ENCODE measurements at regions not wholly inside any gene's neighbourhood (a gene's known extent, or its start where the extent isn't known, plus 50 kb on each side); places are given as distances from the start of the nearest gene placed in this dataset.

DNA sequence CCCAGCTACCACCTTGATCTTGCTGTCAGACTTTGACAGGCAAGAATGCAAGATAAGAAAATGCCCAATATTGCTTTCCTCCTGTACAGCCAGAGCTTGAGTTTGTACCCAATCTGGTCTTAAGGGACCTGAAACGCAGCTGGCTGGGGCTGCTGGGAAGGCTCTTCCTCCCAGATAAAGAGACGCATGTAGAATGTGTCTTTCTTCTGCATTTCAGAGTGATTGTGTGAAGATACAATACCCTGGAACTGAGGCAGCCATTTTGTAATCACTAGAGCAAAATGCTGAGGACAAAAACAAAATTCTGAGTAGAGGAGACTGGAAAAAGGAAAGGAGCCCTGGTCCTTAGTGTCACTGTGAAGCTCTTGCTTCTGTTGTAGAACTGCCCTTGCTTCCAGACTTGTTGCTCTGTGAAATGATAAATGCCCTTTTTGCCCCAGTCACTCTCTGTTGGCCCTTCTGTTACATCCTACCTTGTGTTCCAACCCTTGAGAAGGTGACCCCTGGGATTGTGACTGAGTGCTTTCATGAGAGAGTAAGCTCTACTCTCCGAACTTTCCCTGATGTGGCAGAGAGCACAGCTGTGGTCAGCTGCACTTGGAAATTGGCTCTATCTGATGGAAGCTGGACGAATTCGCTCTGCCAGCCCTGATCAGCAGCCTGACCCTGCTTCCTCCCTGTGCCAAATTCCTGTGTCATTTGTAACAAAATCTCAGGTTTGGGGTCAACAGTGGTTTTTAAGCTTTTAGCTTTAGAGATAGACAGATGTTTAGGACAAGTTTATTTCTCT is 137.4 kb upstream of the RBMS1 start:
- no peaks in the 10 kb centered on the region for H3K36me3 ChIP-seq (ENCODE audit: control insufficient read depth in 3 of 3, insufficient read depth in 2 of 3, low read depth in 1 of 3, low read length in 3 of 3)
- no peak overlapping the region for H3K27ac ChIP-seq (ENCODE audit: low read depth in 1 of 3, low read length in 2 of 3)
- peaks cover 0 to 6% (median 0%) of the 10 kb centered on the region in 3 donors for H3K4me1 ChIP-seq (ENCODE audit: control insufficient read depth in 3 of 3, insufficient read depth in 2 of 3, low read depth in 1 of 3, low read length in 2 of 3)
- no peaks in the 10 kb centered on the region for H3K9me3 ChIP-seq (ENCODE audit: control insufficient read depth in 2 of 2, insufficient read depth in 1 of 2, low read depth in 1 of 2, low read length in 1 of 2)
- DNase-seq: no peak
- FAIRE-seq: no peak
- 69 to 83% (median 79%) methylated on average over 5 of the region's 5 CpGs for WGBS, 3 donors
- H3K27me3 ChIP-seq (ENCODE audit: control insufficient read depth in 3 of 3, insufficient read depth in 3 of 3, low read length in 3 of 3): no peaks in the 10 kb centered on the region
- H3K4me3 ChIP-seq (ENCODE audit: low read depth in 1 of 3, low read length in 3 of 3): no peak overlapping the region

DNA sequence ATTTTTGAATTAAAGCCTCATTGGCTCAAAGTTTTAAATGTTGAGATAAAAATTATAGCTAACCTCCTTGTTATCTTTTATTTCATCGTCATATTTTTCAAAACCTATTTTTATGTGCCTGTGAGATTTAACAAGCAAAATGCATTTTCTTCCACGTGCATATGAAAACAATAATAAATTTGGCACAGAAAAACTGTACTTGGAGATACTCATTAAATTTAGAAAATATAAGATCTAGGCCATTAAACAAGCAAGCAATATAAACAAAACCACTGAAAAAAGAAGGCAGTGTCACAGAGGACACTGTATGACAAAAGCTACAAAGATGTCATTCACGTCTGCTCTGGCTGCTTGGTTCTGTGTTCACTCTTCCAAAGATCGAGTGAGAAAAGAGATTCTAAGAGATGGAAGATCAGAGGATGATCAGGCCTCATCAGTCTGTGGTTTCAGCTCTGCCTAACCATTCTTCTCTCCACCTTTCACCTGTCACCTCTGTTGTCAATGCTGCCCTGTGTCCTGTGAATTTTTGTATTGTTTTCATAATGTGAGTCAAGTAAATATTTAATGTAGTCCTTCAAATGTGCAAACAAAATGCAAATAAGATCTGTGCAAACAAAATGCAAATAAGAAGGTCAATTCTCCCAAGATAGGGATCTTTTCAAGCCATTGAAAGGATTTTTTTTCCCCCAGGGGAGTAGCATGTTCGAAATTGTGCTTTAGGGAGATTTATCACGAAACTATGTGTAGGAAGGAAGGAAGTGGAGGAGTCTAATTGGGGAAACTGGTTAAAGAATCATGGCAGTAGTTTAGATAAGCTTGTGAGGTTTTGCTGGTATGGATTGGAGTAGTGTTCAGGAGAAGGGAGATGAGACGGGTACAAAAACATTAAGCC is 138.7 kb upstream of the RBMS1 start:
- Histone ChIP-seq H3K27me3 (ENCODE audit: control insufficient read depth in 3 of 3, insufficient read depth in 3 of 3, low read length in 3 of 3) (no peaks in the 10 kb centered on the region), H3K9me3 (ENCODE audit: control insufficient read depth in 2 of 2, insufficient read depth in 1 of 2, low read depth in 1 of 2, low read length in 1 of 2) (no peaks in the 10 kb centered on the region), H3K27ac (ENCODE audit: low read depth in 1 of 3, low read length in 2 of 3) (no peak overlapping the region), H3K4me1 (ENCODE audit: control insufficient read depth in 3 of 3, insufficient read depth in 2 of 3, low read depth in 1 of 3, low read length in 2 of 3) (peaks cover 0 to 6% (median 0%) of the 10 kb centered on the region in 3 donors), H3K36me3 (ENCODE audit: control insufficient read depth in 3 of 3, insufficient read depth in 2 of 3, low read depth in 1 of 3, low read length in 3 of 3) (no peaks in the 10 kb centered on the region), H3K4me3 (ENCODE audit: low read depth in 1 of 3, low read length in 3 of 3) (no peak overlapping the region)
- DNase-seq (no peak), FAIRE-seq (no peak)
- 69 to 78% (median 76%) methylated on average over 7 of the region's 7 CpGs for WGBS, 3 donors

DNA sequence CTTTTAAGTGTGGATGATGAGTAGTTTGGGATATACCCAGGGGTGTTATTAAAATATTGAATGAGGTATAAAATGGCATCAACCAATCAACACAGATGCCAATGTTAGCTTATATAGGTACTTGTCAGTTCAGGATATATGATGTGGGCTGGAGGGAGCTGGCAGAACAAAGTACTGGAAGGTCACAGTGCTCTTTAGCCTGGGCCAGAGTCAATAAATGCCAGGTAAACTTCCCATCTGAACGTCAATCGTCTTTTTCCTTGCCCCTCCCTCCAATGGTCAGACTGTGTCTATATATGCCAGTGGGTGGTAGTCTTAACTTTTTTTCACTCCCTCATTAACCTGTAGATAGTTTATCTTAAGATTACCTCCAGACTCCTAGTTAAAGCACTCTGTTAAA is 140.8 kb upstream of the RBMS1 start:
- H3K27ac ChIP-seq (ENCODE audit: low read depth in 1 of 3, low read length in 2 of 3): no peak overlapping the region
- no peaks in the 10 kb centered on the region for H3K36me3 ChIP-seq (ENCODE audit: control insufficient read depth in 3 of 3, insufficient read depth in 2 of 3, low read depth in 1 of 3, low read length in 3 of 3)
- H3K9me3 ChIP-seq (ENCODE audit: control insufficient read depth in 2 of 2, insufficient read depth in 1 of 2, low read depth in 1 of 2, low read length in 1 of 2): no peaks in the 10 kb centered on the region
- no peak overlapping the region for H3K4me3 ChIP-seq (ENCODE audit: low read depth in 1 of 3, low read length in 3 of 3)
- H3K27me3 ChIP-seq (ENCODE audit: control insufficient read depth in 3 of 3, insufficient read depth in 3 of 3, low read length in 3 of 3): no peaks in the 10 kb centered on the region
- peaks cover 0 to 6% (median 0%) of the 10 kb centered on the region in 3 donors for H3K4me1 ChIP-seq (ENCODE audit: control insufficient read depth in 3 of 3, insufficient read depth in 2 of 3, low read depth in 1 of 3, low read length in 2 of 3)
- 24 to 68% (median 33%) methylated on average over 2 of the region's 2 CpGs for WGBS, 3 donors
- no peak for DNase-seq
- no peak for FAIRE-seq

DNA sequence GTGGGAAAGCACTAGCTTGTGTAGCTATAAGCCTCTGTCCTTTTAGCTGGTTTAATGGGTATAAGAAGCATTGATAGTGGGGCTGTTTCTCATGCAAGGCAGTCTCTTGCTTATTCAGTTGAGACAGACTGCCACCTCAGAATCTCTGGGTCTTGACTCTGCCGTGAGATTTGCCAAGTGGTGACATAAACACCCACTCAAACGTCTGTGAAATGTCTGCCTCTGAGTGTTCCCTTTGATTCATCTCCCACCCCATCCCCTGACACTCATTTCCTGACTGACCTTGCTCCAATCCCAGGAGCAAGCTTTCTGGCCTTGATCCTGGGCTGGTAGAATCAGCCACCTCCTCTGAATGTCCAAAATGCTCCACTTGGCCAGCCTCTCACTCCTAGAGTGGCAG is 141.9 kb upstream of the RBMS1 start:
- no peak overlapping the region for H3K4me3 ChIP-seq (ENCODE audit: low read depth in 1 of 3, low read length in 3 of 3)
- no peaks in the 10 kb centered on the region for H3K27me3 ChIP-seq (ENCODE audit: control insufficient read depth in 3 of 3, insufficient read depth in 3 of 3, low read length in 3 of 3)
- peaks cover 0 to 6% (median 0%) of the 10 kb centered on the region in 3 donors for H3K4me1 ChIP-seq (ENCODE audit: control insufficient read depth in 3 of 3, insufficient read depth in 2 of 3, low read depth in 1 of 3, low read length in 2 of 3)
- DNase-seq (no peak), FAIRE-seq (no peak)
- H3K36me3 ChIP-seq (ENCODE audit: control insufficient read depth in 3 of 3, insufficient read depth in 2 of 3, low read depth in 1 of 3, low read length in 3 of 3): no peaks in the 10 kb centered on the region
- no peaks in the 10 kb centered on the region for H3K9me3 ChIP-seq (ENCODE audit: control insufficient read depth in 2 of 2, insufficient read depth in 1 of 2, low read depth in 1 of 2, low read length in 1 of 2)
- H3K27ac ChIP-seq (ENCODE audit: low read depth in 1 of 3, low read length in 2 of 3): peak overlapping the region in 1 of 3 donors; percentile 32
- WGBS, 3 donors: 13 to 14% (median 14%) methylated on average over 2 of the region's 2 CpGs

DNA sequence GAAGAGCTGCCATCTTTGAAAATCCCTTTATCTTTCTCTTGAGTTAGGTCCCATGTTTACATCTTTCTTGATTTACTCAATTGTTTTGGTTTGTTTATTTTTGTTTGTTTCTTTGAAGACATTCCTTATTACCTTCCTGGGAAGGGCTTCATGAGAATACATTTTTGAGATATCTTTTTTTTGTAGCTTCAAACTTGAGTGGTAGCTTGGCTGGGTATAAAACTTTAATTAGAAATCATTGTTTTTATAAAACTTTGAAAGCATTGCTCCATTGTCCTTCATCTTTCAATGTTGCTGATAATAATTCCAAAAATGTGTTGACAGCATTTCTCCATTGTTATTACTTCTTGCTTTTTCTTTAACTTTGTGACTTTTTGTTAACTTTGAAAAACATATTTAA is 145.9 kb upstream of the RBMS1 start:
- H3K4me1 ChIP-seq (ENCODE audit: control insufficient read depth in 3 of 3, insufficient read depth in 2 of 3, low read depth in 1 of 3, low read length in 2 of 3): peaks cover 0 to 6% (median 0%) of the 10 kb centered on the region in 3 donors
- no peak for DNase-seq
- no peaks in the 10 kb centered on the region for H3K27me3 ChIP-seq (ENCODE audit: control insufficient read depth in 3 of 3, insufficient read depth in 3 of 3, low read length in 3 of 3)
- no peaks in the 10 kb centered on the region for H3K36me3 ChIP-seq (ENCODE audit: control insufficient read depth in 3 of 3, insufficient read depth in 2 of 3, low read depth in 1 of 3, low read length in 3 of 3)
- no peak for FAIRE-seq
- no peak overlapping the region for H3K4me3 ChIP-seq (ENCODE audit: low read depth in 1 of 3, low read length in 3 of 3)
- no peak overlapping the region for H3K27ac ChIP-seq (ENCODE audit: low read depth in 1 of 3, low read length in 2 of 3)
- H3K9me3 ChIP-seq (ENCODE audit: control insufficient read depth in 2 of 2, insufficient read depth in 1 of 2, low read depth in 1 of 2, low read length in 1 of 2): no peaks in the 10 kb centered on the region

DNA sequence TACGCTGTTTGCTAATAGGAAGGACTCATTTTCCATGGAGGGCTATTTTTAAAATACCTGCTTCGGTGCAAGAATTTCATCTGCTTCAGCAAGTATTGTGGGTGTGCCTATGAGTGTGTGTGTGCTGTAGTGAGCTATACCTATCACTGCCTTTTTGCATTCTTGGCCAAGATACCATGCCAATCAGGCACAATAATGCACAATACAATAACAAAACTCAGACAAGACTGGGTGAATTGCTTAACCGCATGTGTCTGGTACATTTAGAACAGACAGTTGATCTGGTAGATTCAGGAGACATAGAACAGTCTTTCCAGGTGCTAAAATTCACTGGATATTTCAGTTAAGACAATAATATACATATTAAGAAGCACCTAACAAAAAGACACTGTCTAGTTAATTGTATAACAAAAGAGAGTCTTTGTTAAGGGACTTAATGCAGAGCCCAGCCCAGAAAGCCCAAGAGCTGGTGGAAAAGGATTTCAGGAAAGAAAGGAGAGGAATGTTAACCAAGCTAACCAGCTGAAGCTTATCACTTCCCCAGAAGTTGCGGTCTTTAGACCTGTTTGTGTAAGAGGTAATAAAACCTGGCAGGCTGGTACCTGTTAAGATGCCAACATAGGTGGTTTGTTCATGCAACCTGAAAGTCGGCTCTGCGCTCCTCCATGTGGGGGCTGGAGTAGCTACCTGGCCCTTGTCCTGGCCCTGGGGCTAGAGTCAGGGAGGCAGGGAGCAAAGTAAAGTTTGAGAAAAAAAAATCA is 153.3 kb upstream of the RBMS1 start:
- peaks cover 0 to 5% (median 3%) of the 10 kb centered on the region in 3 donors for H3K4me1 ChIP-seq (ENCODE audit: control insufficient read depth in 3 of 3, insufficient read depth in 2 of 3, low read depth in 1 of 3, low read length in 2 of 3)
- FAIRE-seq (no peak), DNase-seq (peak; percentile 15 to 73)
- no peaks in the 10 kb centered on the region for H3K9me3 ChIP-seq (ENCODE audit: control insufficient read depth in 2 of 2, insufficient read depth in 1 of 2, low read depth in 1 of 2, low read length in 1 of 2)
- H3K27ac ChIP-seq (ENCODE audit: low read depth in 1 of 3, low read length in 2 of 3): no peak overlapping the region
- H3K27me3 ChIP-seq (ENCODE audit: control insufficient read depth in 3 of 3, insufficient read depth in 3 of 3, low read length in 3 of 3): no peaks in the 10 kb centered on the region
- WGBS, 3 donors: 25 to 55% (median 38%) methylated on average over 6 of the region's 6 CpGs
- no peaks in the 10 kb centered on the region for H3K36me3 ChIP-seq (ENCODE audit: control insufficient read depth in 3 of 3, insufficient read depth in 2 of 3, low read depth in 1 of 3, low read length in 3 of 3)
- H3K4me3 ChIP-seq (ENCODE audit: low read depth in 1 of 3, low read length in 3 of 3): no peak overlapping the region

DNA sequence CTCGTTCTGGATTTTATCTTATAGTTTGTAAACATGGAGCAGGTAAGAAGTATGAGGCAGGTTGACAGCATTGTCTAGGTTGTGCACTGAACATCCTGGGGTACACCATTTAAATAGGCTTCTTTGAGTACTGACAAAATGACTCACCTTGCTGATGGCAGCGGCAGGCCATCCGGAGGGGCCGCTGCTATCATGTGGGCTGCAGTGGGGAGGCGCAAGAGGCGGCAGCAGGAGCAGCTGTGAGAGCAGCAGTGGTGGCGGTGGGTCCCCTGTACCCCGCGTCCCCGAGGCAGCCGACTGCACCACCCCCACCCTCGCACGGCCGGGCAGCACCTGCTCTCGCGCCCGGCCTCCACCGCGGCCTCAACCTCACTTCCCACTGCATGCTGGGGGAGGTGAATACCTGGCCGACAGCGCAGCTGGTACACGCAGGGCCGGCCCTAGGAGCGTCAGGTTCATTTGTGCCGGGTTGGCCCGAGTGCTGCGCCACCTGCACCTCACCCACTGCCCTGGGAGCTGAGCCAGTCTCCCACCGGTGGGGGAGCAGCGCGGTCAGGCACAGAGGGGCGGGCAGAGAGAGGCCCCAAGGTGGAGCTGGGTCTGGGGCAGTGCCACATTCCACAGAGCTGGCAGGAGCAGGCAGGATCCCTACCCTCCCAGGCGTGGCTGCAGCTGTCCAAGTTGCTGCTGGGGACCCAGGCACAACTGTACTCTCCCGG is 154.5 kb upstream of the RBMS1 start:
- no peak overlapping the region for H3K27ac ChIP-seq (ENCODE audit: low read depth in 1 of 3, low read length in 2 of 3)
- FAIRE-seq (no peak), DNase-seq (peak; percentile 12 to 27)
- 29 to 77% (median 37%) methylated on average over 32 to 33 of the region's 33 CpGs for WGBS, 3 donors
- no peaks in the 10 kb centered on the region for H3K9me3 ChIP-seq (ENCODE audit: control insufficient read depth in 2 of 2, insufficient read depth in 1 of 2, low read depth in 1 of 2, low read length in 1 of 2)
- H3K36me3 ChIP-seq (ENCODE audit: control insufficient read depth in 3 of 3, insufficient read depth in 2 of 3, low read depth in 1 of 3, low read length in 3 of 3): no peaks in the 10 kb centered on the region
- no peaks in the 10 kb centered on the region for H3K27me3 ChIP-seq (ENCODE audit: control insufficient read depth in 3 of 3, insufficient read depth in 3 of 3, low read length in 3 of 3)
- no peak overlapping the region for H3K4me3 ChIP-seq (ENCODE audit: low read depth in 1 of 3, low read length in 3 of 3)
- H3K4me1 ChIP-seq (ENCODE audit: control insufficient read depth in 3 of 3, insufficient read depth in 2 of 3, low read depth in 1 of 3, low read length in 2 of 3): peaks cover 0 to 5% (median 3%) of the 10 kb centered on the region in 3 donors

DNA sequence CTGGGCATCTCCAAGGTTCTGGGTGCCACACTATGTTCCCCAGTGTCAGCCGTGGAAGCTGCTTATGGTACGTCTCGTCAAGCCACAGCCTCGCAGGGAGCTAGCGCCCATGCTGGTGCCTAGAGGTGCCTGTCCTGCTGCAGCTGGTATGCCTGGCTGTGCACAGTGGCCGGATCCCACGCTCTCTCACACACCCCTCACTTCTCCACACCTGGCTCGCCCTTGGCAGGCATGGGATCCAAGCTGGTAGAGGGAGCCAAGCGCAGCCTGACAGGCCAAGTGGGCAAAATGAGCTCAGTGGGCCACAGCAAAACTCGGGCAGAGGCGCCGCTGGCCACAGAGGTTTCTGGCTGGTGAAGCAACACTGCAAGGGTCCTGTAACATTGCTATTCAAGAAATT is 156.1 kb upstream of the RBMS1 start:
- no peak overlapping the region for H3K27ac ChIP-seq (ENCODE audit: low read depth in 1 of 3, low read length in 2 of 3)
- DNase-seq (no peak), FAIRE-seq (no peak)
- H3K36me3 ChIP-seq (ENCODE audit: control insufficient read depth in 3 of 3, insufficient read depth in 2 of 3, low read depth in 1 of 3, low read length in 3 of 3): no peaks in the 10 kb centered on the region
- WGBS, 3 donors: 96 to 97% (median 96%) methylated on average over 12 of the region's 12 CpGs
- no peak overlapping the region for H3K4me3 ChIP-seq (ENCODE audit: low read depth in 1 of 3, low read length in 3 of 3)
- H3K9me3 ChIP-seq (ENCODE audit: control insufficient read depth in 2 of 2, insufficient read depth in 1 of 2, low read depth in 1 of 2, low read length in 1 of 2): no peaks in the 10 kb centered on the region
- H3K4me1 ChIP-seq (ENCODE audit: control insufficient read depth in 3 of 3, insufficient read depth in 2 of 3, low read depth in 1 of 3, low read length in 2 of 3): peaks cover 0 to 5% (median 3%) of the 10 kb centered on the region in 3 donors
- H3K27me3 ChIP-seq (ENCODE audit: control insufficient read depth in 3 of 3, insufficient read depth in 3 of 3, low read length in 3 of 3): no peaks in the 10 kb centered on the region
